Stomach (tissue), 8 donors: ENCODE measurements at regions not wholly inside any gene's neighbourhood (a gene's known extent, or its start where the extent isn't known, plus 50 kb on each side); places are given as distances from the start of the nearest gene placed in this dataset.

Experiments
- DNase-seq, 2 donors: peaks; one replicate each; pipeline versions ENCODE4 v3.0.0 to v3.0.0-alpha.2; 2013 to 2019
- H3K27ac ChIP-seq, 5 donors: fragments of 200-600 bp in 4 of 5; sonication (generic) in 4 of 5; one replicate each; pipeline ENCODE4 v1.5.1; 2013 to 2019; ENCODE audit warnings: mild to moderate bottlenecking in 1 of 5, moderate library complexity in 1 of 5
- H3K27me3 ChIP-seq, 3 donors: fragments of 200-600 bp; sonication (generic); one replicate each; pipeline ENCODE4 v1.5.1; 2017 to 2019; ENCODE audit warnings: mixed run types in 1 of 3
- H3K36me3 ChIP-seq, 4 donors: fragments of 200-600 bp; sonication (generic); 1 replicate in 3 of 4; 2 replicates in 1 of 4; pipeline ENCODE4 v1.5.1; 2016 to 2019
- H3K4me1 ChIP-seq, 4 donors: fragments of 200-600 bp; sonication (generic); one replicate each; pipeline ENCODE4 v1.5.1; 2016 to 2019
- H3K4me3 ChIP-seq, 4 donors: fragments of 200-600 bp; sonication (generic) in 3 of 4; one replicate each; pipeline ENCODE4 v1.5.1; 2016 to 2019; ENCODE audit warnings: mild to moderate bottlenecking in 1 of 4
- H3K9me3 ChIP-seq, 4 donors: fragments of 200-600 bp; sonication (generic); one replicate each; pipeline ENCODE4 v1.5.1; 2016 to 2019
- CTCF ChIP-seq, 7 experiments: fragments of 450-650 bp in 4 of 7; fragments of 200-600 bp in 3 of 7; sonication (generic) in 3 of 7; IDR thresholded peaks; one replicate each; pipeline ENCODE4 v1.5.1; 2016 to 2019; ENCODE audit warnings: antibody characterized with exemption in 7 of 7, control low read depth in 2 of 7, mild to moderate bottlenecking in 1 of 7
- EP300 ChIP-seq: sonication (generic); formaldehyde crosslinking; IDR thresholded peaks from one replicate; pipeline ENCODE4 v1.6.1; 2017; ENCODE audit warnings: antibody characterized with exemption
- POLR2A ChIP-seq, 4 donors: fragments of 450-650 bp; IDR thresholded peaks; one replicate each; pipeline ENCODE4 v1.6.1; 2016; ENCODE audit warnings: antibody characterized with exemption in 4 of 4, control low read depth in 2 of 4, mild to moderate bottlenecking in 1 of 4, moderate library complexity in 1 of 4
- POLR2AphosphoS5 ChIP-seq, 3 donors: sonication (generic); formaldehyde crosslinking; IDR thresholded peaks; one replicate each; pipeline ENCODE4 v1.6.1; 2016; ENCODE audit warnings: antibody characterized with exemption in 3 of 3
- WGBS, 5 donors: extraction: QIAGEN DNeasy Blood & Tissue Kit in 3 of 5; methylation state at CpG; one replicate each; pipeline versions ENCODE4 v1.1.5 to v1.1.7; 2013 to 2018; 5-methylcytosine and 5-hydroxymethylcytosine counted together
- intact Hi-C: fragments of 100-400 bp; cut with DNase I; formaldehyde crosslinking; loops from one replicate; pipeline ENCODE4 v1.15.1; 2023; ENCODE audit warnings: low total_unique reads
- donor health status: healthy with polysubstance abuse.
- donor health status: Bipolar disorder and iron deficiency.
- donor health status: healthy.

- DNase-seq: no peak
- TF ChIP-seq CTCF (IDR thresholded peaks at IDR 0.05) (no peak), POLR2A (IDR thresholded peaks at IDR 0.05) (no peak), POLR2AphosphoS5 (IDR thresholded peaks at IDR 0.05) (no peak), EP300 (no peak)
- H3K27me3 ChIP-seq: peaks cover 0 to 53% (median 0%) of the 10 kb centered on the region in 3 donors
- WGBS, 5 donors: 68 to 84% (median 82%) methylated on average over 12 of the region's 12 CpGs
- no peaks in the 10 kb centered on the region for H3K36me3 ChIP-seq
- no peak overlapping the region for H3K27ac ChIP-seq
- no peak overlapping the region for H3K4me3 ChIP-seq
- no peaks in the 10 kb centered on the region for H3K4me1 ChIP-seq
- intact Hi-C loops: no loop called here
- H3K9me3 ChIP-seq: no peaks in the 10 kb centered on the region
These were observed 156.0 kb downstream of the PHETA1 start for GRCh38 chr12:111212814-111213456.

- Histone ChIP-seq H3K4me1 (no peaks in the 10 kb centered on the region), H3K36me3 (no peaks in the 10 kb centered on the region), H3K9me3 (no peaks in the 10 kb centered on the region), H3K4me3 (no peak overlapping the region), H3K27me3 (peaks cover 0 to 49% (median 0%) of the 10 kb centered on the region in 3 donors), H3K27ac (no peak overlapping the region)
- intact Hi-C loops: no loop called here
- TF ChIP-seq POLR2A (IDR thresholded peaks at IDR 0.05) (no peak), POLR2AphosphoS5 (IDR thresholded peaks at IDR 0.05) (no peak), CTCF (IDR thresholded peaks at IDR 0.05) (no peak), EP300 (no peak)
- 35 to 47% (median 41%) methylated on average over 7 of the region's 7 CpGs for WGBS, 5 donors
- peak in 1 of 2 donors; percentile 37 for DNase-seq
These were observed 156.8 kb downstream of the PHETA1 start for GRCh38 chr12:111211910-111212757.

- intact Hi-C loops: no loop called here
- no peak overlapping the region for H3K4me3 ChIP-seq
- H3K27ac ChIP-seq: no peak overlapping the region
- peaks cover 0 to 58% (median 0%) of the 10 kb centered on the region in 3 donors for H3K27me3 ChIP-seq
- WGBS, 5 donors: 50 to 89% (median 79%) methylated on average over 4 of the region's 4 CpGs
- peak in 1 of 2 donors; percentile 18 for DNase-seq
- TF ChIP-seq CTCF (IDR thresholded peaks at IDR 0.05) (no peak), POLR2A (IDR thresholded peaks at IDR 0.05) (no peak), POLR2AphosphoS5 (IDR thresholded peaks at IDR 0.05) (no peak), EP300 (no peak)
- H3K4me1 ChIP-seq: no peaks in the 10 kb centered on the region
- no peaks in the 10 kb centered on the region for H3K9me3 ChIP-seq
- H3K36me3 ChIP-seq: no peaks in the 10 kb centered on the region
These were observed 159.1 kb downstream of the PHETA1 start for GRCh38 chr12:111209811-111210210.

GRCh38 chr12:111207761-111208160, 161.1 kb downstream of the PHETA1 start:
- Histone ChIP-seq H3K9me3 (no peaks in the 10 kb centered on the region), H3K4me3 (no peak overlapping the region), H3K27me3 (peaks cover 0 to 60% (median 4%) of the 10 kb centered on the region in 3 donors), H3K27ac (no peak overlapping the region), H3K36me3 (no peaks in the 10 kb centered on the region), H3K4me1 (no peaks in the 10 kb centered on the region)
- TF ChIP-seq POLR2AphosphoS5 (IDR thresholded peaks at IDR 0.05) (no peak), EP300 (no peak), CTCF (IDR thresholded peaks at IDR 0.05) (no peak), POLR2A (IDR thresholded peaks at IDR 0.05) (no peak)
- no peak for DNase-seq
- intact Hi-C loops: no loop called here
- 48 to 67% (median 50%) methylated on average over 3 of the region's 3 CpGs for WGBS, 5 donors
